Tibial nerve (tissue), 4 donors: ENCODE measurements at regions not wholly inside any gene's neighbourhood (a gene's known extent, or its start where the extent isn't known, plus 50 kb on each side); places are given as distances from the start of the nearest gene placed in this dataset.

ENCODE experiments used
- CTCF ChIP-seq, 5 experiments: fragments of 200-600 bp in 3 of 5; fragments of 450-650 bp in 2 of 5; sonication (generic) in 3 of 5; IDR thresholded peaks; one replicate each; pipeline ENCODE4 v1.5.1; 2016 to 2019; ENCODE audit warnings: antibody characterized with exemption in 5 of 5, mild to moderate bottlenecking in 3 of 5, moderate library complexity in 2 of 5
- EP300 ChIP-seq, 2 donors: sonication (generic); formaldehyde crosslinking; IDR thresholded peaks; one replicate each; pipeline ENCODE4 v1.6.1; 2017; ENCODE audit warnings: antibody characterized with exemption in 2 of 2, mild to moderate bottlenecking in 1 of 2
- POLR2A ChIP-seq, 2 donors: fragments of 450-650 bp; IDR thresholded peaks; one replicate each; pipeline ENCODE4 v1.6.1; 2017; ENCODE audit warnings: antibody characterized with exemption in 2 of 2, mild to moderate bottlenecking in 2 of 2, moderate library complexity in 2 of 2

GRCh38 chr6:140001821-140002341 lies 627.4 kb upstream of the CITED2 start:
- TF ChIP-seq CTCF (IDR thresholded peaks at IDR 0.05) (no peak), POLR2A (IDR thresholded peaks at IDR 0.05) (no peak), EP300 (IDR thresholded peaks at IDR 0.05) (no peak)
